ENCODE measurements at regions not wholly inside any gene's neighbourhood (a gene's known extent, or its start where the extent isn't known, plus 50 kb on each side); places are given as distances from the start of the nearest gene placed in this dataset.
"Not testable (repeated sequence)": the region's sequence is repeated elsewhere in the genome, so short reads cannot be mapped to it uniquely, and the experiment has no call there.

- DNase-seq (ENCODE audit: low read depth, low spot score): no peak
Observed at GRCh38 chr5:83001796-83002381, 75.3 kb downstream of the TMEM167A start.

- DNase-seq (ENCODE audit: low read depth, low spot score): no peak
Observed at GRCh38 chr5:83000922-83001321, 76.3 kb downstream of the TMEM167A start.

GRCh38 chr5:83000428-83000827 is 76.8 kb downstream of the TMEM167A start:
- no peak for DNase-seq (ENCODE audit: low read depth, low spot score)

- DNase-seq (ENCODE audit: low read depth, low spot score): no peak
Observed at GRCh38 chr5:82993416-82993815, 83.8 kb downstream of the TMEM167A start.

GRCh38 chr5:82992646-82993045 is 84.5 kb downstream of the TMEM167A start:
- no peak for DNase-seq (ENCODE audit: low read depth, low spot score)

- DNase-seq (ENCODE audit: low read depth, low spot score): no peak
Observed at GRCh38 chr5:82991678-82992323, 85.4 kb downstream of the TMEM167A start.

- DNase-seq (ENCODE audit: low read depth, low spot score): no peak
Observed at GRCh38 chr5:82991059-82991458, 86.1 kb downstream of the TMEM167A start.

GRCh38 chr5:82987188-82987587 is 90.0 kb downstream of the TMEM167A start:
- no peak for DNase-seq (ENCODE audit: low read depth, low spot score)

- DNase-seq (ENCODE audit: low read depth, low spot score): no peak
Observed at GRCh38 chr5:82986404-82986803, 90.8 kb downstream of the TMEM167A start.

- DNase-seq (ENCODE audit: low read depth, low spot score): no peak
Observed at GRCh38 chr5:82985763-82986162, 91.4 kb downstream of the TMEM167A start.

GRCh38 chr5:82984786-82985735 is 92.1 kb downstream of the TMEM167A start:
- no peak for DNase-seq (ENCODE audit: low read depth, low spot score)

- no peak for DNase-seq (ENCODE audit: low read depth, low spot score)
Observed at GRCh38 chr5:82982846-82983245, 94.3 kb downstream of the TMEM167A start.

- not testable (repeated sequence) for DNase-seq (ENCODE audit: low read depth, low spot score)
Observed at GRCh38 chr5:82976887-82977286, 100.3 kb downstream of the TMEM167A start.

GRCh38 chr5:82975812-82976211 is 101.4 kb downstream of the TMEM167A start:
- no peak for DNase-seq (ENCODE audit: low read depth, low spot score)

- no peak for DNase-seq (ENCODE audit: low read depth, low spot score)
Observed at GRCh38 chr5:82975396-82975795, 101.8 kb downstream of the TMEM167A start.

GRCh38 chr5:82974346-82974745 is 102.8 kb downstream of the TMEM167A start:
- DNase-seq (ENCODE audit: low read depth, low spot score): not testable (repeated sequence)

GRCh38 chr5:82971901-82972300 is 105.3 kb downstream of the TMEM167A start:
- no peak for DNase-seq (ENCODE audit: low read depth, low spot score)

- DNase-seq (ENCODE audit: low read depth, low spot score): not testable (repeated sequence)
Observed at GRCh38 chr5:82971034-82971806, 106.0 kb downstream of the TMEM167A start.

GRCh38 chr5:82969221-82969976 is 107.8 kb downstream of the TMEM167A start:
- not testable (repeated sequence) for DNase-seq (ENCODE audit: low read depth, low spot score)

- no peak for DNase-seq (ENCODE audit: low read depth, low spot score)
Observed at GRCh38 chr5:82967072-82967471, 110.1 kb downstream of the TMEM167A start.

GRCh38 chr5:82959466-82959865 is 117.7 kb downstream of the TMEM167A start:
- DNase-seq (ENCODE audit: low read depth, low spot score): no peak
